ENCODE measurements at regions not wholly inside any gene's neighbourhood (a gene's known extent, or its start where the extent isn't known, plus 50 kb on each side); places are given as distances from the start of the nearest gene placed in this dataset.

- in situ Hi-C loops (cut with HindIII; ENCODE audit: low pct_unique_long_range_greater_than_20kb, low sequenced_read_pairs): no loop called here
- no peak for TF ChIP-seq JUND (IDR thresholded peaks at IDR 0.05; ENCODE audit: low read depth)
- DNase-seq (ENCODE audit: low read depth in 1 of 2, low spot score in 1 of 2): no peak
Measured at GRCh38 chr7:91628742-91629141, 251.8 kb downstream of the MTERF1 start.

GRCh38 chr7:91630581-91631380, 249.7 kb downstream of the MTERF1 start:
- no peak for TF ChIP-seq JUND (IDR thresholded peaks at IDR 0.05; ENCODE audit: low read depth)
- DNase-seq (ENCODE audit: low read depth in 1 of 2, low spot score in 1 of 2): no peak
- in situ Hi-C loops (cut with HindIII; ENCODE audit: low pct_unique_long_range_greater_than_20kb, low sequenced_read_pairs): no loop called here

GRCh38 chr7:91632234-91632940, 248.1 kb downstream of the MTERF1 start:
- DNase-seq (ENCODE audit: low read depth in 1 of 2, low spot score in 1 of 2): no peak
- no peak for TF ChIP-seq JUND (IDR thresholded peaks at IDR 0.05; ENCODE audit: low read depth)
- in situ Hi-C loops (cut with HindIII; ENCODE audit: low pct_unique_long_range_greater_than_20kb, low sequenced_read_pairs): no loop called here

- no peak for TF ChIP-seq JUND (IDR thresholded peaks at IDR 0.05; ENCODE audit: low read depth)
- DNase-seq (ENCODE audit: low read depth in 1 of 2, low spot score in 1 of 2): no peak
- in situ Hi-C loops (cut with HindIII; ENCODE audit: low pct_unique_long_range_greater_than_20kb, low sequenced_read_pairs): no loop called here
Measured at GRCh38 chr7:91633013-91633441, 247.5 kb downstream of the MTERF1 start.

GRCh38 chr7:91634485-91635177, 245.9 kb downstream of the MTERF1 start:
- no peak for TF ChIP-seq JUND (IDR thresholded peaks at IDR 0.05; ENCODE audit: low read depth)
- in situ Hi-C loops (cut with HindIII; ENCODE audit: low pct_unique_long_range_greater_than_20kb, low sequenced_read_pairs): no loop called here

GRCh38 chr7:91636129-91636724, 244.3 kb downstream of the MTERF1 start:
- DNase-seq (ENCODE audit: low read depth in 1 of 2, low spot score in 1 of 2): peak in 1 of 2 experiments; percentile 69
- TF ChIP-seq JUND (IDR thresholded peaks at IDR 0.05; ENCODE audit: low read depth): no peak
- in situ Hi-C loops (cut with HindIII; ENCODE audit: low pct_unique_long_range_greater_than_20kb, low sequenced_read_pairs): no loop called here

More at GRCh38 chr7:91634485-91635177, 245.9 kb downstream of the MTERF1 start:
- DNase-seq (ENCODE audit: low read depth in 1 of 2, low spot score in 1 of 2): peak in 1 of 2 experiments; percentile 37

- DNase-seq (ENCODE audit: low read depth in 1 of 2, low spot score in 1 of 2): no peak
- no peak for TF ChIP-seq JUND (IDR thresholded peaks at IDR 0.05; ENCODE audit: low read depth)
- in situ Hi-C loops (cut with HindIII; ENCODE audit: low pct_unique_long_range_greater_than_20kb, low sequenced_read_pairs): no loop called here
Measured at GRCh38 chr7:91636728-91637127, 243.8 kb downstream of the MTERF1 start.

- no peak for TF ChIP-seq JUND (IDR thresholded peaks at IDR 0.05; ENCODE audit: low read depth)
- in situ Hi-C loops (cut with HindIII; ENCODE audit: low pct_unique_long_range_greater_than_20kb, low sequenced_read_pairs): no loop called here
- DNase-seq (ENCODE audit: low read depth in 1 of 2, low spot score in 1 of 2): no peak
Measured at GRCh38 chr7:91644256-91644655, 236.2 kb downstream of the MTERF1 start.

- in situ Hi-C loops (cut with HindIII; ENCODE audit: low pct_unique_long_range_greater_than_20kb, low sequenced_read_pairs): no loop called here
- DNase-seq (ENCODE audit: low read depth in 1 of 2, low spot score in 1 of 2): no peak
- no peak for TF ChIP-seq JUND (IDR thresholded peaks at IDR 0.05; ENCODE audit: low read depth)
Measured at GRCh38 chr7:91645542-91645941, 235.0 kb downstream of the MTERF1 start.

- no peak for DNase-seq (ENCODE audit: low read depth in 1 of 2, low spot score in 1 of 2)
- TF ChIP-seq JUND (IDR thresholded peaks at IDR 0.05; ENCODE audit: low read depth): no peak
- in situ Hi-C loops (cut with HindIII; ENCODE audit: low pct_unique_long_range_greater_than_20kb, low sequenced_read_pairs): no loop called here
Measured at GRCh38 chr7:91651986-91652385, 228.5 kb downstream of the MTERF1 start.

- TF ChIP-seq JUND (IDR thresholded peaks at IDR 0.05; ENCODE audit: low read depth): no peak
- DNase-seq (ENCODE audit: low read depth in 1 of 2, low spot score in 1 of 2): no peak
- in situ Hi-C loops (cut with HindIII; ENCODE audit: low pct_unique_long_range_greater_than_20kb, low sequenced_read_pairs): no loop called here
Measured at GRCh38 chr7:91653286-91653685, 227.2 kb downstream of the MTERF1 start.

GRCh38 chr7:91655656-91656055, 224.8 kb downstream of the MTERF1 start:
- no peak for TF ChIP-seq JUND (IDR thresholded peaks at IDR 0.05; ENCODE audit: low read depth)
- no peak for DNase-seq (ENCODE audit: low read depth in 1 of 2, low spot score in 1 of 2)
- in situ Hi-C loops (cut with HindIII; ENCODE audit: low pct_unique_long_range_greater_than_20kb, low sequenced_read_pairs): no loop called here
